ENCODE measurements at regions not wholly inside any gene's neighbourhood (a gene's known extent, or its start where the extent isn't known, plus 50 kb on each side); places are given as distances from the start of the nearest gene placed in this dataset.
"Not testable (repeated sequence)": the region's sequence is repeated elsewhere in the genome, so short reads cannot be mapped to it uniquely, and the experiment has no call there.

DNA sequence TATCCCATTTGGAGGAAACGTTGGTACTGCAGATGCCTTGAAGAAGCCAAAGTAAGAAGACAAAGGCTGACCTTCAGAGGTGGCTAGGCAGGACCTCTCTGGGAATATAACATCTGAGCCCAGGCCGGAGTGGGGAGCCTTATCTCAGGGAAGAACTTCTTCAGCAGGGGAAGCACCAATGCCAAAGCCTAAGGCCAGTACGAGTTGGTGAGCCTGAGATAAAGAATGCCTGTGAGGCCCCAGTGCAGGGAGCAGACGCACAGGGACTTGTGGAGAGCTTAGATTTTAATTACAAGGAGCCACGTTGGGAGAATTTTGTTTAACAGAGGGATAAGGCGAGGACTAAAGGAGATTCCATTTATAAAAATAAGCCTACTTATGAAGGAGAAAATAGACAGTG, 468.8 kb upstream of the RUNX1 start:
- TF ChIP-seq, protein P1, sequence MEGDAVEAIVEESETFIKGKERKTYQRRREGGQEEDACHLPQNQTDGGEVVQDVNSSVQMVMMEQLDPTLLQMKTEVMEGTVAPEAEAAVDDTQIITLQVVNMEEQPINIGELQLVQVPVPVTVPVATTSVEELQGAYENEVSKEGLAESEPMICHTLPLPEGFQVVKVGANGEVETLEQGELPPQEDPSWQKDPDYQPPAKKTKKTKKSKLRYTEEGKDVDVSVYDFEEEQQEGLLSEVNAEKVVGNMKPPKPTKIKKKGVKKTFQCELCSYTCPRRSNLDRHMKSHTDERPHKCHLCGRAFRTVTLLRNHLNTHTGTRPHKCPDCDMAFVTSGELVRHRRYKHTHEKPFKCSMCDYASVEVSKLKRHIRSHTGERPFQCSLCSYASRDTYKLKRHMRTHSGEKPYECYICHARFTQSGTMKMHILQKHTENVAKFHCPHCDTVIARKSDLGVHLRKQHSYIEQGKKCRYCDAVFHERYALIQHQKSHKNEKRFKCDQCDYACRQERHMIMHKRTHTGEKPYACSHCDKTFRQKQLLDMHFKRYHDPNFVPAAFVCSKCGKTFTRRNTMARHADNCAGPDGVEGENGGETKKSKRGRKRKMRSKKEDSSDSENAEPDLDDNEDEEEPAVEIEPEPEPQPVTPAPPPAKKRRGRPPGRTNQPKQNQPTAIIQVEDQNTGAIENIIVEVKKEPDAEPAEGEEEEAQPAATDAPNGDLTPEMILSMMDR (IDR thresholded peaks at IDR 0.05; ENCODE audit: partially characterized antibody, unreplicated experiment), result no peak
- no peaks in the 10 kb centered on the region for H3K4me1 Mint-ChIP-seq (ENCODE audit: low read depth, unreplicated experiment)
- no peaks in the 10 kb centered on the region for H3K9me3 Mint-ChIP-seq (ENCODE audit: unreplicated experiment)
- no peak overlapping the region for H3K27ac Mint-ChIP-seq (ENCODE audit: unreplicated experiment)
- H3K4me3 Mint-ChIP-seq (ENCODE audit: unreplicated experiment), result no peak overlapping the region
- no peaks in the 10 kb centered on the region for H3K36me3 Mint-ChIP-seq (ENCODE audit: unreplicated experiment)
- H3K27me3 Mint-ChIP-seq (ENCODE audit: unreplicated experiment), result peaks cover 3% of the 10 kb centered on the region
- no peak for DNase-seq

DNA sequence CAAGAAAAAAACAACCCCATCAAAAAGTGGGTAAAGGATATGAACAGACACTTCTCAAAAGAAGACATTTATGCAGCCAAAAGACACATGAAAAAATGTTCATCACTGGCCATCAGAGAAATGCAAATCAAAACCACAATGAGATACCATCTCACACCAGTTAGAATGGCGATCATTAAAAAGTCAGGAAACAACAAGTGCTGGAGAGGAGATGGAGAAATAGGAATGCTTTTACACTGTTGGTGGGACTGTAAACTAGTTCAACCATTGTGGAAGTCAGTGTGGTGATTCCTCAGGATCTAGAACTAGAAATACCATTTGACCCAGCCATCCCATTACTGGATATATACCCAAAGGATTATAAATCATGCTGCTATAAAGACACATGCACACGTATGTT, 467.2 kb upstream of the RUNX1 start:
- H3K9me3 Mint-ChIP-seq (ENCODE audit: unreplicated experiment), result not testable (repeated sequence)

DNA sequence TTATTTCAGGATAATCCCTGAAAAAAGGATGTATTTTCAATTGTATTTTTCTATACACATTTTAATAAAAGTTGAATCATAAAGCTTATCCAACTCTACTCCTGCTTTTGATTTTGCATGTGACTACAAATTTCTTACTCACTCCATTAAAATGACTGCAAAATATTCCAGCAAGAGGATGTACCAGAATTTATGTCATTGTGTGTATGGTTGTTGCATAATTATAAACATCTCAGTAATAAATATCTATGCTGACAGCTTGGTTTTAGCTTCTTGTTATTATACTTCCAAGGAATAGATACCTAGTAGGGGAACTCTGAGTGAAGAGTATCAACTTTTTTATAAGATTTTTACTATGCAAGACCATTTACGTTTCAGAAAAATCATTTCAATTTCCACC, 463.2 kb upstream of the RUNX1 start:
- no peaks in the 10 kb centered on the region for H3K27me3 Mint-ChIP-seq (ENCODE audit: unreplicated experiment)
- H3K4me3 Mint-ChIP-seq (ENCODE audit: unreplicated experiment), result no peak overlapping the region
- H3K36me3 Mint-ChIP-seq (ENCODE audit: unreplicated experiment), result no peaks in the 10 kb centered on the region
- TF ChIP-seq, protein P1 (IDR thresholded peaks at IDR 0.05; ENCODE audit: partially characterized antibody, unreplicated experiment), result no peak
- no peak for DNase-seq
- H3K27ac Mint-ChIP-seq (ENCODE audit: unreplicated experiment), result no peak overlapping the region
- no peaks in the 10 kb centered on the region for H3K9me3 Mint-ChIP-seq (ENCODE audit: unreplicated experiment)
- H3K4me1 Mint-ChIP-seq (ENCODE audit: low read depth, unreplicated experiment), result peaks cover 6% of the 10 kb centered on the region

More for the DNA sequence above, 467.2 kb upstream of the RUNX1 start:
- not testable (repeated sequence) for H3K36me3 Mint-ChIP-seq (ENCODE audit: unreplicated experiment); DNase-seq; H3K4me1 Mint-ChIP-seq (ENCODE audit: low read depth, unreplicated experiment); H3K27me3 Mint-ChIP-seq (ENCODE audit: unreplicated experiment); H3K27ac Mint-ChIP-seq (ENCODE audit: unreplicated experiment); H3K4me3 Mint-ChIP-seq (ENCODE audit: unreplicated experiment)

DNA sequence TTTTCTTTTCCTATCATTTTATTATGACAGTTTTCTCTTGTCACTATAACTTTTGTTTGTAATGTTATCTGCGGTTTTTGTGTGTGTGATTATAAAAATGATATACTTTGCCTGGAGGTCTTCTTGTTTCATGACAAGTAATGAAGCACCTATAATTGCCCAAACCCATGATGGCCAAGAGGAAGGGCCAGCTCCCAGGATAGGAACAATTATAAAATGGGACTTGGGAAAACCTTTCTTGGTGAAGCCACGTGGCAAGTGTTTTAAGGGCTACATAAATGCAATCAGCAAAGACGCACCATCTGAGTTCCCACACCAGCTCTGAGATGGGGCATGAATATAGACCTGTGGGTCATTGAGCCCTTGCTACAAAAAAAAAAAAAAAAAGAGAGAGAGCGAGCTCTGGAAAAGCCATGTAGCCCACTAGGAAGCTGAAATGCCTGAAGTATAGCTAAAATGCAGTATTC, 462.6 kb upstream of the RUNX1 start:
- no peaks in the 10 kb centered on the region for H3K27me3 Mint-ChIP-seq (ENCODE audit: unreplicated experiment)
- no peak overlapping the region for H3K4me3 Mint-ChIP-seq (ENCODE audit: unreplicated experiment)
- TF ChIP-seq, protein P1 (IDR thresholded peaks at IDR 0.05; ENCODE audit: partially characterized antibody, unreplicated experiment), result no peak
- peaks cover 7% of the 10 kb centered on the region for H3K4me1 Mint-ChIP-seq (ENCODE audit: low read depth, unreplicated experiment)
- H3K9me3 Mint-ChIP-seq (ENCODE audit: unreplicated experiment), result no peaks in the 10 kb centered on the region
- no peak overlapping the region for H3K27ac Mint-ChIP-seq (ENCODE audit: unreplicated experiment)
- no peaks in the 10 kb centered on the region for H3K36me3 Mint-ChIP-seq (ENCODE audit: unreplicated experiment)
- DNase-seq, result no peak

DNA sequence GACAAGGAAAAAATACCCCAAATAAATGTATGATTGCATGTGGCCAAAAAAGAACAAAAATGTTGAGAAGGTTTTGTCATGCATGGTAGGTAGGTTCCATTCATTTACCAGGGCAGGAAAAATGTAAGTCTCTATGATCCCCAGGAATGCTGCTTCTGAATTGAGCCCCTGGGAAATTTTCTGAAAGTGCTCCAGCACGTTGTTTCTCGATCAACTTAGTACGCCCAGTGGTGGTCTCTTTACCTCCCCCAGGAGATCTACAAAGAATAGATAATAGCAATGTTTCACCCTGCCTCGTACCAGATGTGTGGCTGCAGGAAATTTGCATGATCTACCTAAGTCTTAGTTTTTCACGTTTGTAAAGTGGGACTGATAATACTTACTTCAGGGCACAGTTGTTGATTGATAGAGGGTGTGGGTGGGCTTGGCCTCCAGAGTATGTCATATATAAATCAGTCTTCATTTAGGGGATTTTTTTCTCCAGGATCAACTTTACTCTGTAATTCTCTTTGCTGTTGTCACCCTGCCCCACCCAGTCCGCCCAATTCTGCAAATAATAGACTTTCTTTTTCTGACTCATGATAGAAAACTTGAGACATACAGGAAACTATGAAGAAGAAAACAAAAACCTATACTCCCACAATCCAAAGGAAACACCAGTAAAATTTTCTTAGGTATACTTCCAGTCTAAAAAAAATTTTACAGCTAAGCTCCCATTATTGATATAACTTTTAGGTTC, 462.0 kb upstream of the RUNX1 start:
- Mint-ChIP-seq H3K4me3 (ENCODE audit: unreplicated experiment) (no peak overlapping the region), H3K4me1 (ENCODE audit: low read depth, unreplicated experiment) (peaks cover 9% of the 10 kb centered on the region), H3K36me3 (ENCODE audit: unreplicated experiment) (no peaks in the 10 kb centered on the region), H3K9me3 (ENCODE audit: unreplicated experiment) (no peaks in the 10 kb centered on the region), H3K27ac (ENCODE audit: unreplicated experiment) (no peak overlapping the region), H3K27me3 (ENCODE audit: unreplicated experiment) (no peaks in the 10 kb centered on the region)
- no peak for DNase-seq
- TF ChIP-seq, protein P1 (IDR thresholded peaks at IDR 0.05; ENCODE audit: partially characterized antibody, unreplicated experiment), result no peak
